ENCODE measurements at regions not wholly inside any gene's neighbourhood (a gene's known extent, or its start where the extent isn't known, plus 50 kb on each side); places are given as distances from the start of the nearest gene placed in this dataset.

DNA sequence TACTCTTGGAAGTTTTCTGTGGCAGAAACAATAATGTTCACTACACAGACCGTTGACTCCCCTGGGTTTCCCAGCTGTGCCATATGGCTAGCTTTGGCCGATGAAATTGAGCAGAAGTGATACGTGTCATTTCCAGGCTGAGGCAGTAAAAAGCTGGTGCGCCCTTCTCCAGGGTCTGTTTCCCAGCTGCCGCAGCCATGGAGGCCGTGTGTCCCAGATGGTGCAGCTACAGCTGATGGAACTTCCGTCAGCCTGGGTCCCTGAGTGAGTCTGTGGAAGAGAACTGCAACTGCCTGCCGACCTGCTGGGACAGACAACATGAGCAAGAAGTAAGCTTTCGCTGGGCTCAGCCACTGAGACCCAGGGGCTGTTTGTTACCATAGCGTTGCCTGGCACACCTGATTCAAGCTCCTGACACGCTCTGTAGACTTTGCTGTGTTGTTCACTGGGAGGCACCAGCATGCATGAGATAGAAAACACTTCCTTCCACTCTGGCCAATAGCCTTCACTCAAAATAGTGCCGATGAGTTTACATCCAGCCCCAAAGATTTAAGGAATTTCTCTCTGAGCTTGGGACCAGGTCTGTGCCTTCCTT lies 116.3 kb upstream of the SLC25A33 start:
- Histone ChIP-seq H3K79me2 (ENCODE audit: insufficient read depth) (no peaks in the 10 kb centered on the region), H3K27me3 (ENCODE audit: insufficient read depth) (no peaks in the 10 kb centered on the region), H2AFZ (ENCODE audit: low read depth) (no peak overlapping the region), H3K9me3 (no peaks in the 10 kb centered on the region), H3K4me2 (no peak overlapping the region), H4K20me1 (ENCODE audit: insufficient read depth) (no peaks in the 10 kb centered on the region), H3K9ac (no peak overlapping the region), H3F3A (replicated peaks; ENCODE audit: insufficient read depth) (no peaks in the 10 kb centered on the region), H3K9me2 (no peaks in the 10 kb centered on the region), H3K36me3 (replicated peaks in 1 of 2; ENCODE audit: control insufficient read depth in 1 of 2, insufficient read depth in 2 of 2, low read length in 1 of 2) (no peaks in the 10 kb centered on the region), H3K4me1 (ENCODE audit: control insufficient read depth in 1 of 2, insufficient read depth in 2 of 2, low read depth in 1 of 2, low read length in 1 of 2) (no peaks in the 10 kb centered on the region; a peak in 1 of 4 replicates), H3K27ac (ENCODE audit: low read depth in 2 of 2, low read length in 1 of 2) (no peak overlapping the region), H3K4me3 (ENCODE audit: low read depth in 2 of 2, low read length in 1 of 2) (no peak overlapping the region)
- ChIA-PET CTCF (interaction anchor here (0.6 to 1.7 kb wide), 4 partner anchors 11 to 193 kb away, joined by 3 to 4 read pairs (median 4); no protein-coding TSS in a partner anchor), POLR2A (no interaction called here)
- DNase-seq = no peak
- 61% methylated on average over 2 of the region's 12 CpGs for WGBS (ENCODE audit: low lambda C conversion rate)
- TF ChIP-seq GABPA (IDR thresholded peaks at IDR 0.05; ENCODE audit: low read depth) = no peak
- no peak for TF ChIP-seq GATA2 (CRISPR knock-in tag; IDR thresholded peaks at IDR 0.05)
- no peak for TF ChIP-seq RCOR1 (IDR thresholded peaks at IDR 0.05; ENCODE audit: low read length)
- TF ChIP-seq TEAD4 (IDR thresholded peaks at IDR 0.05; ENCODE audit: borderline replicate concordance, insufficient read depth) = no peak
- no peak for TF ChIP-seq EZH2phosphoT487 (IDR thresholded peaks at IDR 0.05; ENCODE audit: borderline replicate concordance, low read depth)
- TF ChIP-seq RFX5 (IDR thresholded peaks at IDR 0.05; ENCODE audit: low read length) = no peak

GRCh38 chr1:9424261-9424660 lies 115.0 kb upstream of the SLC25A33 start:
- Histone ChIP-seq H3K4me1 (ENCODE audit: control insufficient read depth in 1 of 2, insufficient read depth in 2 of 2, low read depth in 1 of 2, low read length in 1 of 2) (peaks cover 0 to 3% of the 10 kb centered on the region in 2 experiments; a peak in 1 of 4 replicates), H3K9ac (no peak overlapping the region), H3F3A (replicated peaks; ENCODE audit: insufficient read depth) (no peaks in the 10 kb centered on the region), H3K4me3 (ENCODE audit: low read depth in 2 of 2, low read length in 1 of 2) (no peak overlapping the region), H3K27me3 (ENCODE audit: insufficient read depth) (no peaks in the 10 kb centered on the region), H3K79me2 (ENCODE audit: insufficient read depth) (no peaks in the 10 kb centered on the region), H3K9me2 (no peaks in the 10 kb centered on the region), H3K4me2 (no peak overlapping the region), H4K20me1 (ENCODE audit: insufficient read depth) (no peaks in the 10 kb centered on the region), H3K9me3 (no peaks in the 10 kb centered on the region), H3K27ac (ENCODE audit: low read depth in 2 of 2, low read length in 1 of 2) (no peak overlapping the region), H3K36me3 (replicated peaks in 1 of 2; ENCODE audit: control insufficient read depth in 1 of 2, insufficient read depth in 2 of 2, low read length in 1 of 2) (no peaks in the 10 kb centered on the region), H2AFZ (ENCODE audit: low read depth) (no peak overlapping the region)
- ChIA-PET CTCF (interaction anchor here (1.7 kb wide), 1 partner anchor 191 kb away, joined by 4 read pairs; no protein-coding TSS in a partner anchor), POLR2A (no interaction called here)
- WGBS (ENCODE audit: low lambda C conversion rate) = 53% methylated on average over 4 of the region's 4 CpGs
- no peak for DNase-seq
- TF ChIP-seq USF1 (IDR thresholded peaks at IDR 0.05; ENCODE audit: borderline replicate concordance, low read depth) (no peak), GABPA (IDR thresholded peaks at IDR 0.05; ENCODE audit: low read depth) (no peak), RAD21 (IDR thresholded peaks at IDR 0.05; ENCODE audit: low read length) (no peak), RFX5 (IDR thresholded peaks at IDR 0.05; ENCODE audit: low read length) (no peak), TCF12 (IDR thresholded peaks at IDR 0.05) (no peak), NFIC (IDR thresholded peaks at IDR 0.05; ENCODE audit: borderline replicate concordance) (no peak), GATA2 (CRISPR knock-in tag; IDR thresholded peaks at IDR 0.05) (no peak), IRF3 (IDR thresholded peaks at IDR 0.05; ENCODE audit: low read depth, low read length) (no peak), POLR2AphosphoS5 (IDR thresholded peaks at IDR 0.05; ENCODE audit: low read depth, low read length) (no peak), NRF1 (IDR thresholded peaks at IDR 0.05; ENCODE audit: low read depth, low read length) (no peak), YY1 (IDR thresholded peaks at IDR 0.05; ENCODE audit: low read depth) (no peak), JUND (IDR thresholded peaks at IDR 0.05) (no peak), CTCF (IDR thresholded peaks at IDR 0.05) (no peak)
